Testis (tissue), 2 donors: ENCODE measurements at regions not wholly inside any gene's neighbourhood (a gene's known extent, or its start where the extent isn't known, plus 50 kb on each side); places are given as distances from the start of the nearest gene placed in this dataset.

Experiments used
- POLR2A ChIP-seq: fragments of 450-650 bp; IDR thresholded peaks from one replicate; pipeline ENCODE4 v1.6.1; 2017; ENCODE audit warnings: antibody characterized with exemption, mild to moderate bottlenecking, moderate library complexity
- TF ChIP-seq, protein P1 (sequence below), 3 experiments: fragments of 450-650 bp in 2 of 3; fragments of 200-600 bp in 1 of 3; sonication (generic) in 1 of 3; IDR thresholded peaks; one replicate each; pipeline ENCODE4 v1.5.1; 2016 to 2019; ENCODE audit warnings: antibody characterized with exemption in 3 of 3, mild to moderate bottlenecking in 2 of 3, moderate library complexity in 1 of 3

DNA sequence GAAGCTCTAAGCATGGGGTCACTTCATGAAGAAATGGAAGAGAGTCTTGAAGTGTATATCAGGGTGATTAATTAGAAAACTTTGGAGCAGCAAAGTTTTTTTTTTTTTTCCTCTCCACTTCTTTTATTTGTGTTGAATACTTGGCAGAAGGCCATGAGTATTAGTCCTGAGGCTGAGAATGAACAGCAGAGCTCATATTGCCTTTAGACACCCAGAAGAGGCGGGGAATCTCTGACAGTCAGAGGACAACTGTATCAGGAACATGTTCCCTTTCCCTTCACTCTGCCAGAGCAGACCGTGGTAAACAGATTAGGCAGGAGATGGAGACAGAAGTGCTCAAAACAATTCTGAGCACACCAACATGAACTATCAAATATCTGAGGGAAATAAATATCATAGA lies 300.9 kb downstream of the FAM47A start:
- no peak for TF ChIP-seq POLR2A
- TF ChIP-seq, protein P1, sequence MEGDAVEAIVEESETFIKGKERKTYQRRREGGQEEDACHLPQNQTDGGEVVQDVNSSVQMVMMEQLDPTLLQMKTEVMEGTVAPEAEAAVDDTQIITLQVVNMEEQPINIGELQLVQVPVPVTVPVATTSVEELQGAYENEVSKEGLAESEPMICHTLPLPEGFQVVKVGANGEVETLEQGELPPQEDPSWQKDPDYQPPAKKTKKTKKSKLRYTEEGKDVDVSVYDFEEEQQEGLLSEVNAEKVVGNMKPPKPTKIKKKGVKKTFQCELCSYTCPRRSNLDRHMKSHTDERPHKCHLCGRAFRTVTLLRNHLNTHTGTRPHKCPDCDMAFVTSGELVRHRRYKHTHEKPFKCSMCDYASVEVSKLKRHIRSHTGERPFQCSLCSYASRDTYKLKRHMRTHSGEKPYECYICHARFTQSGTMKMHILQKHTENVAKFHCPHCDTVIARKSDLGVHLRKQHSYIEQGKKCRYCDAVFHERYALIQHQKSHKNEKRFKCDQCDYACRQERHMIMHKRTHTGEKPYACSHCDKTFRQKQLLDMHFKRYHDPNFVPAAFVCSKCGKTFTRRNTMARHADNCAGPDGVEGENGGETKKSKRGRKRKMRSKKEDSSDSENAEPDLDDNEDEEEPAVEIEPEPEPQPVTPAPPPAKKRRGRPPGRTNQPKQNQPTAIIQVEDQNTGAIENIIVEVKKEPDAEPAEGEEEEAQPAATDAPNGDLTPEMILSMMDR (IDR thresholded peaks at IDR 0.05): no peak
